Erythroblast (primary cell): ENCODE measurements at regions not wholly inside any gene's neighbourhood (a gene's known extent, or its start where the extent isn't known, plus 50 kb on each side); places are given as distances from the start of the nearest gene placed in this dataset.

Experiments used
- GATA1 ChIP-seq: IDR thresholded peaks from 2 replicates; pipeline ENCODE4 v1.6.1; 2011; ENCODE audit warnings: low read depth, mild to moderate bottlenecking, control low read depth, low read length, moderate library complexity
- POLR2A ChIP-seq: IDR thresholded peaks from 2 replicates; pipeline ENCODE4 v1.6.1; 2011; ENCODE audit warnings: mild to moderate bottlenecking, low read length

- TF ChIP-seq POLR2A (no peak), GATA1 (no peak)
These were observed 226.5 kb upstream of the ARL4C start for GRCh38 chr2:234723400-234723799.
